ENCODE measurements at regions not wholly inside any gene's neighbourhood (a gene's known extent, or its start where the extent isn't known, plus 50 kb on each side); places are given as distances from the start of the nearest gene placed in this dataset.
"Not testable (repeated sequence)": the region's sequence is repeated elsewhere in the genome, so short reads cannot be mapped to it uniquely, and the experiment has no call there.

- DNase-seq, result no peak
- Mint-ChIP-seq H3K36me3 (ENCODE audit: low read depth) (no peaks in the 10 kb centered on the region), H3K4me3 (no peak overlapping the region), H3K27ac (no peak overlapping the region), H3K9me3 (no peaks in the 10 kb centered on the region), H3K4me1 (ENCODE audit: low read depth) (no peaks in the 10 kb centered on the region), H3K27me3 (ENCODE audit: low read depth) (peaks cover 21% of the 10 kb centered on the region)
- CTCF ChIA-PET, result no interaction called here
- intact Hi-C loops (cut with micrococcal nuclease), result no loop called here
Observed at GRCh38 chr2:131584380-131584779, 56.7 kb downstream of the CCDC74A start.

- CTCF ChIA-PET, result no interaction called here
- Mint-ChIP-seq H3K27ac (no peak overlapping the region), H3K4me1 (ENCODE audit: low read depth) (no peaks in the 10 kb centered on the region)
Observed at GRCh38 chr2:131584940-131585339, 57.3 kb downstream of the CCDC74A start.

GRCh38 chr2:131588152-131588873, 60.6 kb downstream of the CCDC74A start:
- CTCF ChIA-PET, result no interaction called here
- H3K4me1 Mint-ChIP-seq (ENCODE audit: low read depth), result no peaks in the 10 kb centered on the region
- H3K36me3 Mint-ChIP-seq (ENCODE audit: low read depth), result no peaks in the 10 kb centered on the region
- H3K27me3 Mint-ChIP-seq (ENCODE audit: low read depth), result peaks cover 18% of the 10 kb centered on the region
- no peaks in the 10 kb centered on the region for H3K9me3 Mint-ChIP-seq
- no peak overlapping the region for H3K27ac Mint-ChIP-seq
- DNase-seq, result no peak
- intact Hi-C loops (cut with micrococcal nuclease), result no loop called here
- no peak overlapping the region for H3K4me3 Mint-ChIP-seq

More at GRCh38 chr2:131584940-131585339, 57.3 kb downstream of the CCDC74A start:
- Mint-ChIP-seq H3K36me3 (ENCODE audit: low read depth) (no peaks in the 10 kb centered on the region), H3K27me3 (ENCODE audit: low read depth) (peaks cover 19% of the 10 kb centered on the region), H3K4me3 (no peak overlapping the region), H3K9me3 (no peaks in the 10 kb centered on the region)
- intact Hi-C loops (cut with micrococcal nuclease), result no loop called here
- DNase-seq, result no peak

GRCh38 chr2:131589126-131589525, 61.4 kb downstream of the CCDC74A start:
- CTCF ChIA-PET; H3K4me1 Mint-ChIP-seq (ENCODE audit: low read depth); H3K27ac Mint-ChIP-seq; H3K4me3 Mint-ChIP-seq; intact Hi-C loops (cut with micrococcal nuclease); H3K36me3 Mint-ChIP-seq (ENCODE audit: low read depth); DNase-seq; H3K9me3 Mint-ChIP-seq: not testable (repeated sequence)
- peaks cover 12% of the 10 kb centered on the region for H3K27me3 Mint-ChIP-seq (ENCODE audit: low read depth)

- intact Hi-C loops (cut with micrococcal nuclease), result no loop called here
- CTCF ChIA-PET, result no interaction called here
- H3K9me3 Mint-ChIP-seq, result no peaks in the 10 kb centered on the region
- peaks cover 14% of the 10 kb centered on the region for H3K27me3 Mint-ChIP-seq (ENCODE audit: low read depth)
- no peak overlapping the region for H3K4me3 Mint-ChIP-seq
- no peaks in the 10 kb centered on the region for H3K4me1 Mint-ChIP-seq (ENCODE audit: low read depth)
- no peaks in the 10 kb centered on the region for H3K36me3 Mint-ChIP-seq (ENCODE audit: low read depth)
- no peak for DNase-seq
- no peak overlapping the region for H3K27ac Mint-ChIP-seq
Observed at GRCh38 chr2:131590366-131590765, 62.7 kb downstream of the CCDC74A start.

- intact Hi-C loops (cut with micrococcal nuclease), result no loop called here
- no peak overlapping the region for H3K27ac Mint-ChIP-seq
- H3K27me3 Mint-ChIP-seq (ENCODE audit: low read depth), result peaks cover 14% of the 10 kb centered on the region
- no peak for DNase-seq
- no peak overlapping the region for H3K4me3 Mint-ChIP-seq
- H3K4me1 Mint-ChIP-seq (ENCODE audit: low read depth), result no peaks in the 10 kb centered on the region
- no peaks in the 10 kb centered on the region for H3K36me3 Mint-ChIP-seq (ENCODE audit: low read depth)
- CTCF ChIA-PET, result no interaction called here
- H3K9me3 Mint-ChIP-seq, result no peaks in the 10 kb centered on the region
Observed at GRCh38 chr2:131590896-131591295, 63.2 kb downstream of the CCDC74A start.

- H3K27me3 Mint-ChIP-seq (ENCODE audit: low read depth); H3K4me3 Mint-ChIP-seq; intact Hi-C loops (cut with micrococcal nuclease); H3K9me3 Mint-ChIP-seq; H3K27ac Mint-ChIP-seq; H3K36me3 Mint-ChIP-seq (ENCODE audit: low read depth); H3K4me1 Mint-ChIP-seq (ENCODE audit: low read depth); DNase-seq; CTCF ChIA-PET: not testable (repeated sequence)
Observed at GRCh38 chr2:131596561-131596960, 68.9 kb downstream of the CCDC74A start.

GRCh38 chr2:131602444-131602843, 74.8 kb downstream of the CCDC74A start:
- H3K4me1 Mint-ChIP-seq (ENCODE audit: low read depth); H3K4me3 Mint-ChIP-seq; H3K9me3 Mint-ChIP-seq; H3K36me3 Mint-ChIP-seq (ENCODE audit: low read depth); H3K27ac Mint-ChIP-seq; intact Hi-C loops (cut with micrococcal nuclease); DNase-seq; CTCF ChIA-PET: not testable (repeated sequence)
- H3K27me3 Mint-ChIP-seq (ENCODE audit: low read depth), result peaks cover 20% of the 10 kb centered on the region

GRCh38 chr2:131604652-131605051, 77.0 kb downstream of the CCDC74A start:
- intact Hi-C loops (cut with micrococcal nuclease); H3K27ac Mint-ChIP-seq; H3K4me3 Mint-ChIP-seq; H3K4me1 Mint-ChIP-seq (ENCODE audit: low read depth); H3K36me3 Mint-ChIP-seq (ENCODE audit: low read depth); DNase-seq; H3K9me3 Mint-ChIP-seq; CTCF ChIA-PET: not testable (repeated sequence)
- H3K27me3 Mint-ChIP-seq (ENCODE audit: low read depth), result peaks cover 24% of the 10 kb centered on the region

GRCh38 chr2:131606366-131606765, 78.7 kb downstream of the CCDC74A start:
- H3K27me3 Mint-ChIP-seq (ENCODE audit: low read depth), result peaks cover 24% of the 10 kb centered on the region
- H3K4me3 Mint-ChIP-seq; intact Hi-C loops (cut with micrococcal nuclease); H3K36me3 Mint-ChIP-seq (ENCODE audit: low read depth); H3K4me1 Mint-ChIP-seq (ENCODE audit: low read depth); H3K9me3 Mint-ChIP-seq; CTCF ChIA-PET; H3K27ac Mint-ChIP-seq; DNase-seq: not testable (repeated sequence)

- H3K36me3 Mint-ChIP-seq (ENCODE audit: low read depth); H3K4me1 Mint-ChIP-seq (ENCODE audit: low read depth); CTCF ChIA-PET; H3K4me3 Mint-ChIP-seq; DNase-seq; H3K27ac Mint-ChIP-seq; intact Hi-C loops (cut with micrococcal nuclease); H3K9me3 Mint-ChIP-seq: not testable (repeated sequence)
- H3K27me3 Mint-ChIP-seq (ENCODE audit: low read depth), result peaks cover 26% of the 10 kb centered on the region
Observed at GRCh38 chr2:131607056-131607455, 79.4 kb downstream of the CCDC74A start.

GRCh38 chr2:131614539-131614938, 86.9 kb downstream of the CCDC74A start:
- H3K4me1 Mint-ChIP-seq (ENCODE audit: low read depth); intact Hi-C loops (cut with micrococcal nuclease); CTCF ChIA-PET; H3K27me3 Mint-ChIP-seq (ENCODE audit: low read depth); H3K9me3 Mint-ChIP-seq; DNase-seq; H3K27ac Mint-ChIP-seq; H3K4me3 Mint-ChIP-seq; H3K36me3 Mint-ChIP-seq (ENCODE audit: low read depth): not testable (repeated sequence)

- H3K4me3 Mint-ChIP-seq; H3K27ac Mint-ChIP-seq; H3K36me3 Mint-ChIP-seq (ENCODE audit: low read depth); CTCF ChIA-PET; H3K27me3 Mint-ChIP-seq (ENCODE audit: low read depth); H3K9me3 Mint-ChIP-seq; intact Hi-C loops (cut with micrococcal nuclease); DNase-seq; H3K4me1 Mint-ChIP-seq (ENCODE audit: low read depth): not testable (repeated sequence)
Observed at GRCh38 chr2:131618320-131618719, 90.6 kb downstream of the CCDC74A start.
